HG03432 (cell line): ENCODE measurements at regions not wholly inside any gene's neighbourhood (a gene's known extent, or its start where the extent isn't known, plus 50 kb on each side); places are given as distances from the start of the nearest gene placed in this dataset.

Source experiments
- ATAC-seq: cut with Tn5 transposase; IDR thresholded peaks from one replicate; pipeline ENCODE4 v1.9.1; 2021; ENCODE audit warnings: mild to moderate bottlenecking, moderate library complexity; ENCODE audit not compliant: unreplicated experiment

DNA sequence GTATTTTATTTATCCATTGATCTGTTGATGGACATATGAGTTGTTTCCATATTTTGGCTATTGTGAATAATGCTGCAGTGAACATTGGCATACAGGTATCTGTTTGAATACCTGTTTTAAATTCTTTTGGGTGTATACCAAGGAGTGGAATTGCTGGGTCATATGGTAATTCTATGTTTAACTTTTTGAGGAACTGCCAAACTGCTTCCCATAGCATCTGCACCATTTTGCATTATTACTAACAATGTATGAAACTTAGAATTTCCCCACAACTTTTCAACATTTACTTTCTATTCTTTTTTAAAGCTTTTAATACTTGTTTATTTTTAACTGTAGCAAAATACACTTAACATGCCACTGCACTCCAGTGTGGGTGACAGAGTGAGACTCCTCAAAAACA, 57.0 kb upstream of the MSN start:
- ATAC-seq, result no peak

DNA sequence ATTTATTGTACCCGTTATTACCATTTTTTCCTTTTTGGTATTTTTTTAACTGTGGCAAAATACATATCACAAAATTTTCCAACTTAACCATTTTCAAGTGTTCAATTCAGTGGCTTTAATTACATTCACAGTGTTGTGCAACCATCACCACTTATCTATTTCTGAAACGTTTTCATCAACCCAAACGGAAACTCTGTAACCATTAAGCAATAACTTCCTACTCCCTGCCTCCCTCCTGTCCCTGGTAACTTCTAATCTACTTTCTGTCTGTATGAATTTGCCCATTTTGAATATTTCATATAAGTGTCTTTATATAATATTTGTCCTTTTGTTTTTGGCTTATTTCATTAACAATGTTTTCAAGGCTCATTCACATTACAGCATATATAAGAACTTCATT, 57.4 kb upstream of the MSN start:
- ATAC-seq, result no peak

DNA sequence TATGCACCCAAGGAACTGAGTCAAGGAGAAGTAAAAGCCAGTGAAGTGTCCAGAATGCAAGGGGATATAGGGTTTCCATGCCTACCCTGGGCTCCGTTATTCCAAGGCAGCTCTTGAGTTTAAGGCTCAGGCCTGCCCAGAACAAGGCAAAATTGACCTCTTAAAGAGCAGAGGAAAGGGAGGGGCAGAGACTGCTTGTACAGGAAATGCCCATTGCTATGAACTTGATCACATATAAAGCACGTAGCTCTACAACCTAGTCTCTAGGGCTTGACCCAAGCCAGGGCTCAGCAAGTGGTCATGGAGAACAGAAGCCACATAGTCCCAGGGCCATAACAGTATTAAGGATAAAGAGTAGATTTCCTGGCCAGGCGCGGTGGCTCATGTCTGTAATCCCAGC, 58.2 kb upstream of the MSN start:
- ATAC-seq, result no peak

DNA sequence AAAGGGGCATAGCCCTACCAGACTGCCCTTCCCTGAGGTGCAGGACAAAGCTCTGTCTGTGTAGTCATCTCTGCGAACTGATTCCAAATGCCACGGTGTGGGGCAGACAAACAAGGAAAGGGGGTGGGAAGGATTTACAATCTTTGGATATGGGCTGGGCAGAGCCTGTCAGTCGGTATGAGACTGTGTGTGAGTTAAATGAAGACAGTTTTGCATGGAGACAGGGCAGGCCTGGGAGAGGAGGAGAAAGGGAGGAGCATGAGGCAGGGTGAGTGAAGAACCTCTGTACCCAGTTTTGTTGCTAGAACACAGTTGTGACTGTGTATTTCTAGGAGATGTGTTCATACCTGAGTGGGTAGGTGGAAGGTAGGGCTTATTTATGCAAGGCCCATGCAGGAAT, 59.4 kb upstream of the MSN start:
- no peak for ATAC-seq

DNA sequence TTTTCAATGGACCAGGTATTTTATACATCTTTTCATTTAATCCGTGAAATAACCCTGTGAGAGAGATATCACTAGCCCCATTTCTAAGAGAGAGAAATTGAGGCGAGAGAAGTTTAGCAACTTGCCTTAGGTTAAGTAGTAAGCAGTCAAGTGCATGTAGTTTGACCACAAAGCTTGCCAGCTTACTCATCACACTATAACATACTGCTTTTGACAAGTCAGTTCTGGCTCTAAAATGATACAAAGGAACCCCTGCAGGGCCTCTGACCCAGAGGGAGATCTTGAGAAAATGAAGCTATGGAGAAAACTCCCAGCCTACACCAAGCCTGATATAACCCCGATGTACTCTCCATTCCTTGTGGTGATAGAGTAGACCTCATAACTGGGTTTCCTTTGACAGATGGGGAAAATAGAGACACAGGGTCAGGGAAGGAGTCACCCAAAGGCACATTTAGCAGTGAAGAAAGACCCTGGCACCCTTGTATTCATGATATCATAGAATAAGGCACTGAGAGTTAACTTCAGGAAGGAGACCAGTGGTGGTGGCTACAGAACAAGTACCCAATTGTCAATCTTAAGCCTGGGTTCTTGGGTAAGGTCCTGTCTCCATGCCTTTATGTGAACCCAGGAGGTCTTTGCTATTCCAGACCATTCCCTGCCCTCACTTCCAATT, 60.2 kb upstream of the MSN start:
- ATAC-seq, result peak; percentile 79

DNA sequence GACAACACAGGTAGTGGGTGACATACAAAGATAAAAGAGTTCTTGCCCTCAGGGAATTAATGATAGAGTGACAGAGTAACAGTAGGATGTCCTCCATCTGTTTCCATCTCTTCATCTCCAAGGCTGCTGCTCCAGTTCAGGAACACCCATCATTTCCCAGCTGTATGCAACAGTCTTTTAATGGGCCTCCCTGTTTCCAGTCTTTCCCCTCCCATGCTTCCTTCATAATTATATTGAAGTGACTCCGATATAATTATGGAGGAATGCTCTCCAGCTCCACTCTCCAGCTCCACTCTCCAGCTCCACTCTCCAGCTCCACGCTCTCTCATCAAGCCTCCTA, 65.3 kb upstream of the MSN start:
- ATAC-seq, result no peak

DNA sequence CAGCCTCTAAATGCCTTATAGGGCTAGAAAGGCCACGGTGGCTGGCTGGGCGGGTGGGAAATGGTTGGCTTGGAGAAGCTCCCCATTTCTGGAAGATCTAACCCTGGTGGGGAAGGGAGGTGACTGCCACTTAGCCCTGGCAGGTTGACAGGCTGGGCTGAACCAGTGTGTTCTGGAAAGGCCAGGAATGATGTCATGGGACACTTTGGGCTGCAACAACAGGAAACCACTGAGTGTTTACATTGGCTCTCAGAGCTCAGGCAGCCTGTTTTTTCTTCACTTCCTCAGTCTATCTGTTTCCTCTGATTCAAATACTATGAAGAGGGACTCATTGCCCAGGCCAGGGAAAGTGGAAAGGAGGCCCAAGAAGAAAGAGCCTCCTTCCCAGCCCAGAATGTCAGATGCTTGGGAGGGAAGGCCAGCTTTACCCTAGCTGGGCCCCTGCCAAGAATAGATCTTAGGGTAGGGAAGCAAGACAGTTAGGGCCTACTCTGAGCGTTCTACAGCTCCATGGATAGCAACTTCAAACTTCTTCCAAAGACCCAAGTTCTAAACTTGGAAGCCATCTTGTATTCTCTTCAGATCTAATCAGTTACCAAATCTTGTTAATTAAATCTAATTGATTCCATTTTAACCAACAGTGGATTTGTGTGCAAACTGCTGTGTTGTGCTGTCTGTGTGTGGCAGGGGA, 65.8 kb upstream of the MSN start:
- ATAC-seq, result no peak

DNA sequence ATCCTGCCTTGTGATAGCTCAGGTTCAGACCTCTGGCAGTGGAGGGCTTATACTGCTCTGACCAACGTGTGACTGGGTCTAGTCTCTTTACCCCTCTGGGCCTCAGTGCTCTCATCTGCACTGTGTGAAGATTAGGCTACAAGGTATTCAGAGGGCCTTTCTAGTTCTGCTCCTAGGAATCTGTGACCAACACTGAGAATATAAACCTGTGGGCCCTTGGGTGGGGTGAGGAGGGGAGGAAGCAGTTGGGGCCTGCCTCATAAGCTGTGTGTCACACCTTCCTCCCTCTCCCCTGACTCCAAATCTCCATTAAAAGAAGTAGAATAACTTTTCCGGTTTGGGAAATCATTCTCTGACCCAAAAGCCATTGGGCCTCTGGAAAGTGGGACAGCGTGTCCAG, 66.3 kb upstream of the MSN start:
- no peak for ATAC-seq

DNA sequence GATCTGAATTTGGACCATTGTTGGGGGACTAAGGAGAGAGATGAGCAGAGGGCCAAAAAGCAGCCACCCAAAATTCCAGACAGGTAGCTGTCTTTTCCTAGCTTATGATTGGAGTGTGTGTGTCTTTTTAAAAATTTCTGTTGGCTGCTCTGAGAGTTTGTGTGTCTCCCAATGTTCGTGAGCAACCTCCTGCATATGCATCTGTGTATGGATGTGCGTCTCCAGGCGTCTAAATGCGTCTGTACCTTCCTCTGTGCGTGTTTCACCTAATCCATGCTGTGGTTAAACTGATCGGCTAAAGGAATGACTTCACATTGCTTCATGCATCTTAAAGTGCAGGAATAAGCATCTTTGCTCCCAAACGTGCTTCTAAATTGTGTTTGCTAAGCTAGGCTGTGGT, 65.5 kb upstream of the LAS1L start:
- no peak for ATAC-seq

DNA sequence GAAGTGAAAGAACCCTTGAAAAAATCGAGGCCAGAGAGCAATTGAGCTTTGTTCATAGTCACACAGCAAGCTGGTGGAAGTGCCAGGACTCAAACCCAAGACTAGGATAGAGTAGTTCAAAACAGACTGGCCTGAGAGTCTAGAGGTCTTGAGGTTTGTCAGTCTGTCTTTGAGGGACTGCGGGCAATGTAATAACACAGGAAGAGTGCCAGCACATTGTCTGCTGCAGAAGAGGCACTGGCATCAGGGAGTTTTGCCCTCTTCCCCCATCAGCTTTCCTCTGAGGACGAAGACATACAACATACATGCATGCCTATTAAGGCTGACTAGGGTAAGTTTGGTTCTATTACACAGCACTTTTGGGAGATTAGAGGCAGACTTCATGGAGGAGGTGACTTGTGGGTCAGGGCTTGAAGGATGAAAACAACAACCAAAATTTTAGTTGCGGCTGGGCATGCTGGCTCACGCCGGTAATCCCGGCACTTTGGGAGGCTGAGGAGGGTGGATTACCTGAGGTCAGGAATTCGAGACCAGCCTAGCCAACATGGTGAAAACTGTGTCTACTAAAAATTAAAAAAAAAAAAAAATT, 64.1 kb upstream of the LAS1L start:
- ATAC-seq, result no peak

DNA sequence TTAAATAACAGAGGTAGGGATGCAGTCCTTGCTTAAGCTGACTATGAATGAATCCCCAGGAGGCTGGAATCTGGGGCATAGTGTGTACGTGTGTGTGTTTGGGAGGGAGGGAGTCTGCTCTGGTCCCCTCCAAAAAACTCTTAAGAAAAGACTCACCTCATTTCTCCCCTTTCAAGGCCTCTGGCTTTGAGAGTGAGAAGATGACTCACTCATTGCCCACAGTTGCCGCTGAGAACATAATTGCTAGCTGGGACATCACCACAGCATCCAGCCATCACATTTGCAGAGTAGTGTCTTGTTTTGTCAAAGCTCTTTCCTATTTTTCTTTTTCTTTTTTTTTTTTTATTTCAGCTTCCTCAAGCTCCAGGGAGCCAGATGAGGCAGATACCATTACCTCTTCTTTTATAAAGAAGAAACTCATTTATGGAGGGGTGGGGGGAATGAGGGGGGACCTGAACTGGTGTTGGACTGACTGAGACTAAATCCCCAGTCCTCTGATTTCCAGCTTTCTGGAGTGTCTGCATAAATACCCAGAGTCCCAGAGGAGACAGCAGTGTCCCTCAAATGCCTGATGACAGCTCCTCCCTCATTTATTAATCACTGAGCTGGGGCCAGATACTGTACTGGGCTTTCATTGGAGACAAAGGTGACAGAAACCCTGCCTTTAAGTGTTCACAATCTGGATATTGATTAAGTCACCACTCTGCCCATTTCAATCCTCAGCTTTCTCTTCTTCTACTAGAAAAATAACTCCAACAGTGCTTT, 61.9 kb upstream of the LAS1L start:
- ATAC-seq, result peak; percentile 72

DNA sequence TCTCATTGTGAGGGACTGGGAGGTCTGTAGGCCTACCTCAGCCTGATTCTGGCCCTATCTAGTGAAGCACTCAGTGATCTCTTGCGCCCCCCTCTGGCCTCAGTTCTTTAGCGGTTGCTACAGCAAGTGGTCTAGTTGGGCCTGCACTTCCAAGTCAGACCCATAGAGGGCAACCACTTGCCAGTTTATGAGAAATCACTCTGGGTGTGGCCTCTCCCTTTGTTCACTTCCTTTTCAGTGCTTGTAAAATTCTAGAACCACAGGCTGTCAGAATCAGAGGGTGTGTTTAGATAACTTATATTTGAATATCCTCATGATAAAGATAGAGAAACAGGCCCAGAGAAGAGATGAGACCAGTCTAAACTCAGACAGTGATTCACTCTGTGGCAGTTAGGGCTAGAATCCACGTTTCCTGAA, 60.9 kb upstream of the LAS1L start:
- ATAC-seq, result peak; percentile 75

DNA sequence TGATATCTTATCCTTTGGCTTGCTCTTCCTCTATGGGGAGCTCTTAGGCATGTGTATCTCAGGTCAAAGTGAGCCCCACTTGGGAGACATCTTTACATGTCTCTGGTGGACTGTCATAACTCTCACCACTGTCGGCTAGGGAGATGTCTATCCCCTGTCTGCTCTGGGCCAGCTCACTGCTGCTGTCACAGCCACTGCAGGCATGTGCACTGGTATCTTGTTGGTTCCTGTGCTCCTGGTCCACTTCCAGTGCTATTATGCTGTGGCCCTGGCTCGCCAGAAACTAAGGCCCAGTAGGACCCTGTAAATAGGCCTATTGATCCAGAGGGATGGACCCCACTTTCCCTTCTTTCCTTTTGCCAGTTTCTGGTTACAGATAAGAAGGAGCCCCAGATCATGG, 56.6 kb upstream of the LAS1L start:
- no peak for ATAC-seq

DNA sequence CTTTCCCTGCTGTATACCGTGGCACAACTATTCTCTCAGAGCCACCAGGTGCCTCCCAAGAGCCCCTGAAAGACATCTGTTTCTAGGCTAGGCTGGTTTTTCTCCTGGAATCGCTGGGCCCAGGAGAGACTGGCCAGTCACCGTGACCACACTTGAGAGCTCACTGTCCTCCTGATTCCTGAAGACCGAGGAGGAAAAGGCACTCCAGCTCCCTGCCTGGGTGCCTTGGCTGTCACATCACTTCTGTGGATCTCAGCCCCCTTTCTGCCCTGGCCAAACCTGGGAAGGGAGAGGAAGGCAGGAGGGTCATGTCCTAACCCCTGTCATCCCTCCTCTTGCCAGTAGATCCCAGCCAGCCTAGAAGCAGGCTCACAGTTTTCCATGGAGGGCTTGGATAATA, 54.7 kb upstream of the LAS1L start:
- ATAC-seq, result no peak

DNA sequence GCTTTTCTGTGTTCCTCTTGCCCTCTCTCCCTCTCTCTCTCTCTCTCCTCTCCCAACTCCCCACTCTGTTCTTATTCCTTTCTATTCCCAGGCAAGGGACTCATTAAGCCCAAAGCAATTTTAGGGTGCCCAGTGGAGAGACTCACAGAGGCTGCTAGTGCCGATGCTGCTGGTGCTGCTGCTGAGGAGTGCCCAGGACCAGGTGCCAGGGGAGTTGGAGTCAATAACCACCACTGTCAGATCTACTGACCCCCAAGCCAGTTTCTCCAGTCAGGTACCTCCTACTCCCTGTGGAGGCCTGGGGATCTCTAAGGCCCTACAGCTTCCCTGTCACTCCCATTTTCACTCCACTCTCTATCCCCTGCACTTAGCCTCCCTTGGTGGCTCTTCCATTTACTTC, 54.2 kb upstream of the LAS1L start:
- ATAC-seq, result no peak

DNA sequence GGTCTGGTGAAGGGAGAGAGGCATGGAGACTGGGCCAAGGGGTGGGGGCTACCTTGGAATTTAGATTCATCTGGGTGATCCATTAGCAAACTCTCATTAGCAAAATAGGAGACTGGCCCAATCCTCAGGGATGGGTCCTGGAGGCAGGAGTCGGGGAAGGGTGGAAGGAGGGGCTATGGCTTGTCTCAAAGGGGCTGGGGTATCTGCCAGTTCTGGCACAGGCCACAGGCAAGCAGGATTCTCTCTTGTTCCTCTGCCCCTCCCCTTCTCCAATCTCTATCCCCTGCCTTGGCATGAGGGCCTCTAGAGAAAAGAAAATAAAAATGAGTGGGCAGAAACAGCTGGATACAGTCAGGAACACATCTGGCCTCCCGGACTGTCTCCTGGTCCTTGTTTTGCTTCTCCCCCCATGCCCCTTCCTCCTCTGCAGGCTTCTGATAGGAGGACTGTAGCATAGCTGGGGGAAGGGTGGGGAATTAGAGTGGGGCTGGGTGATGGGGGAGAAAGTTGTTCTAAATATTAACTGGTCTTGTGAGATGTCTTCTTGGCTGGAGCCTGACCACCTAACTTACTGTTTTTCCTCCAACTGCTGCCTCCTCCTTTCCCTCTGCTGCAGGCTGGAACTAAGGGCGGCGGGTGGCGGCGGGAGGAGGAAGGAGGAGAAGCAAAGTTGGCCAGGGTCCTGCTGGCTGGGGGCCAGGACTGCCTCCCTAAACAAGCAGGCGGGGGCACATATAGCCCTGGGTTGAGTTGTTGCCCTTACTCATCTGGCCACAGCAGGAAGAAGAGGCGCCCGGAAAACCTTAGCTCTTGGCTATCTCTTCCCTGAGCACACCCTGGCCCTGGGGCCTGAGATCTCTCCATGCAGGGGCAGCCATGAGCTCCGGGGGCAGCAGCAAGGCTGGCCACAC, 53.3 kb upstream of the LAS1L start:
- ATAC-seq, result no peak

DNA sequence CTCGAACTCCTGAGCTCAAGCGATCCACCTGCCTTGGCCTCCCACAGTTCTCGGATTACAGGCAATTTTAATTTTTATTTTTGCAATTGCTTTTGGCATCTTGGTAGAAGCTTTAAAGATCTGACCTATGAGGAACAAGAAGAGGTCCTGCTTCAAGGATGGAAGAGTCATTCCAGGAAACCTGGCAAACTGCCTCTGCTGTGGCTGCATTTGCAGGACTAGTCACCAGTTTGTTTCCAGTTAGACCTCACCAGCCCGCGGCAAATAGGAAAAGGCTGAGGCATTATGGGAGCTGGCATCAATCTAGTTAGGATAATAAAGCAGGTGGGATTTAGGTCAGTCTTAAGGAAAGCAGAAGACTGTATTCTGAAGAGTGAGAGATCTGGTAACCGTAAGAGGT, 51.9 kb upstream of the LAS1L start:
- no peak for ATAC-seq

DNA sequence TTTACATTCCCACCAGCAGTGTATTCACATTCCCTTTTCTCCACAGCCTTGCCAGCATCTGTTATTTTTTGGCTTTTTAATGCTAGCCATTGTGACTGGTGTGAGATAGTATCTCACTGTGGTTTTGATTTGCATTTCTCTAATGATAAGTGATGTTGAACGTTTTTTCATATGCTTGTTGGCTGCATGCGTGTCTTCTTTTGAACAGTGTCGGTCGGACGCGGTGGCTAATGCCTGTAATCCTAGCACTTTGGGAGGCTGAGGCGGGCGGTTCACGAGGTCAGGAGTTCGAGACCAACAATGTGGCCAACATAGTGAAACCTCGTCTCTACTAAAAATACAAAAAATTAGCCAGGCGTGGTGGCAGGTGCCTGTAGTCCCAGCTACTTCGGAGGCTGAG, 50.6 kb upstream of the LAS1L start:
- ATAC-seq, result peak; percentile 45
